HG03354 (cell line): ENCODE measurements at regions not wholly inside any gene's neighbourhood (a gene's known extent, or its start where the extent isn't known, plus 50 kb on each side); places are given as distances from the start of the nearest gene placed in this dataset.

Source experiments
- ATAC-seq: cut with Tn5 transposase; IDR thresholded peaks from one replicate; pipeline ENCODE4 v1.9.1; 2021; ENCODE audit warnings: mild to moderate bottlenecking; ENCODE audit not compliant: unreplicated experiment, poor library complexity, severe bottlenecking

- no peak for ATAC-seq
These were observed 53.5 kb upstream of the MED4 start for GRCh38 chr13:48148454-48148853.

- ATAC-seq = no peak
These were observed 51.7 kb upstream of the MED4 start for GRCh38 chr13:48146636-48147035.

- ATAC-seq = no peak
These were observed 51.2 kb upstream of the MED4 start for GRCh38 chr13:48146122-48146521.
